ENCODE measurements at regions not wholly inside any gene's neighbourhood (a gene's known extent, or its start where the extent isn't known, plus 50 kb on each side); places are given as distances from the start of the nearest gene placed in this dataset.

DNA sequence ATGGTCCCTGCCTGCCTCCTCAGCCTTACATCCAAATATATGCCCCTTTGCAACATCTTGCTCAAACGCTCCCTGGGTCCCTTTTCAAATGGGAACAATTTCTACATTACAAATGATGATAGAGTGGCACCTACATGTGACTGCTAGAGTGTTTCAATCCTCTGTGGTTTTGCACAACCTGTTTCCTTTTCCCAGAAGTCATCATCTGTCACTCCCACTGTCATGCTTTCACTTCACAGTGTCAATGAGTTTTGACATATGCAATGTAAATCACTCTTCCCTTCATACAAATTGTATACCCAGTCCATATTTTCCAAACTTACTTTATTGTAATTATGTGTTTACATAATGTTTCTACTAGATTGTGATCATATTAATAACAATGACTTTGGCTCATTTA lies 887.3 kb downstream of the TDRD15 start:
- TF ChIP-seq, protein P1, sequence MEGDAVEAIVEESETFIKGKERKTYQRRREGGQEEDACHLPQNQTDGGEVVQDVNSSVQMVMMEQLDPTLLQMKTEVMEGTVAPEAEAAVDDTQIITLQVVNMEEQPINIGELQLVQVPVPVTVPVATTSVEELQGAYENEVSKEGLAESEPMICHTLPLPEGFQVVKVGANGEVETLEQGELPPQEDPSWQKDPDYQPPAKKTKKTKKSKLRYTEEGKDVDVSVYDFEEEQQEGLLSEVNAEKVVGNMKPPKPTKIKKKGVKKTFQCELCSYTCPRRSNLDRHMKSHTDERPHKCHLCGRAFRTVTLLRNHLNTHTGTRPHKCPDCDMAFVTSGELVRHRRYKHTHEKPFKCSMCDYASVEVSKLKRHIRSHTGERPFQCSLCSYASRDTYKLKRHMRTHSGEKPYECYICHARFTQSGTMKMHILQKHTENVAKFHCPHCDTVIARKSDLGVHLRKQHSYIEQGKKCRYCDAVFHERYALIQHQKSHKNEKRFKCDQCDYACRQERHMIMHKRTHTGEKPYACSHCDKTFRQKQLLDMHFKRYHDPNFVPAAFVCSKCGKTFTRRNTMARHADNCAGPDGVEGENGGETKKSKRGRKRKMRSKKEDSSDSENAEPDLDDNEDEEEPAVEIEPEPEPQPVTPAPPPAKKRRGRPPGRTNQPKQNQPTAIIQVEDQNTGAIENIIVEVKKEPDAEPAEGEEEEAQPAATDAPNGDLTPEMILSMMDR (IDR thresholded peaks at IDR 0.05): no peak
- TF ChIP-seq POLR2A (IDR thresholded peaks at IDR 0.05) (no peak), POLR2AphosphoS5 (IDR thresholded peaks at IDR 0.05) (no peak)
